Fibroblast of skin of left biceps (primary cell): ENCODE measurements at regions not wholly inside any gene's neighbourhood (a gene's known extent, or its start where the extent isn't known, plus 50 kb on each side); places are given as distances from the start of the nearest gene placed in this dataset.

Source experiments
- DNase-seq, 2 experiments: peaks; one replicate each; pipeline ENCODE4 v3.0.0-alpha.2; 2013; ENCODE audit warnings: low read depth in 2 of 2

DNA sequence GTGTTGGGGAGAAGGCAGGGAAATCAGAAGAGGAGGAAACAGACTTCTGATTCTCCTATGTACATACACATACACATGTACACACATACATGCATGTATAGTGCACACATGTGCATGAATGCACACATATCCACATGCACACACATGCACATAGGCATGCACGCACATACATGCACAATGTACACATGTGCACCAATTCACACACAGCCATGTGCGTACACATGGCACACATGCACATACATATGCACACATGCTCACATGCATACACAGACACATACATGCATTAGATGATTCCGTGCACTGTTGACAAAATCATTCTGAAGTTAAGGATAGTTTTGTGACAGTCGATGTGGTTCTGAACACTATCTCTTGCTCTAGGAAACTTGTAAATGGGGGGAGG lies 214.0 kb upstream of the CDH13 start:
- DNase-seq = no peak

GRCh38 chr16:82405736-82406135 lies 221.0 kb upstream of the CDH13 start:
- DNase-seq = no peak

GRCh38 chr16:82404586-82405315 lies 222.0 kb upstream of the CDH13 start:
- DNase-seq = no peak

DNA sequence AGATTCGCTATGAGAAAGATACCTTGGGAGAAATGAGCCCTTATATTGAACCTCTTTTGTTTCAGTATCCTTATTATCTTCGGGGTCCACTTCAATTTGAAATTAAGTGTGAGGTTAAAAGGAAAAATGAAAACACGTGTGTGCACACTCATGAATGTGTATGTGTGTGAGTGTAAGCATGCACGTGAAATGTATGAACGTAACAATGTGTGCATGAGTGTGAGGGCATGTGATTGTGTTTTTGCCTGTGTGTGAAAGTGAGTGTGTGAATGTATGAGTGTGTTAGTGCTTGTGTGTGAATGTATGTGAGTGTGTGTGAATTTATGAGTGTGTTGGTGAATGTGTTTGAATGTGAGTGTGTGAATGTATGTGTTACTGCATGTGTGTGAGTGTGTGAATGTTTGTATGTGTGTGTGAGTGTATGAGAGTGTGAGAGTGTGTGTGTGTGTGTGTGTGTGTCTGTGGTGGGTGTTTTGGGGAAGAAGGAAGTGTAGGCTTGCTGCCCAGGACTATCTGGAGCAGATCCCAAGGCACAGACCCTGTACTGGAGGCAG lies 224.0 kb upstream of the CDH13 start:
- no peak for DNase-seq

GRCh38 chr16:82400046-82400445 lies 226.7 kb upstream of the CDH13 start:
- DNase-seq = no peak

DNA sequence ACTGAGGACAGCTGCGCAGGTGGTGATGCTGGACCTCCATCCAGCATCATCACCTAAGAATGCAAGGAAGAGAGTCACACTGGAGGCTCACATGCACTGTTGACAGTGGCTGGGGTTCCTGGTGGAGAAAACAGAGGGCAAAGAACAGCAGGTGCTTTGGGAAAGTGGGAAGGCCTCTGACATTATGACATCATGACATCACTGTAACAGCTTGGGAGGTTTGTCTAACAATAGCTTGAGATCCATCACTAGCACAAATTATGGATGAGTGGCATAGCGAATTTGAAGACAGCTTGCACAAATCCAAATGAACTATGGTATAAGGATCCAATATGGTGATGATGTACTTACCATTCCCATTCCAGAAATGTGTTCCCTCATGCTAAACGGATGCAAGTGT lies 226.5 kb upstream of the MPHOSPH6 start:
- no peak for DNase-seq

DNA sequence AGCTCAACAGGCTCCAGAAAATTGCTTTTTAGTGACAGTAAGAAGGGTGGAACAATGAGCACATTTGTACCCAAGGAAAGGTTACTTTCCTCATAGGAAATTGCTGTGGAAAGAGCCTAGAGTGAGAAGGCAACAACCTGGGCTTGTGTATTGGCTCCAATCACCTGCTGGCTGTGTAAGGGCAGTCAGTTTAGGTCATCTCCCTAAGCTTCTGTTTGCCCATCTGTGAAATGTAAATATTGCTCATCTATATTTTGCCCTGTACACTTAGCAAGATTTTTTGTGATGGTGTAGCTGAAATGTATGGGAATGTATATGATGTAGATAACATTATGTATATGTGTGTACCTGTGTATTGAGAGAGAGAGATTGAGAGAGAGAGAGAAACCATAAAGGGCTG lies 225.2 kb upstream of the MPHOSPH6 start:
- no peak for DNase-seq

DNA sequence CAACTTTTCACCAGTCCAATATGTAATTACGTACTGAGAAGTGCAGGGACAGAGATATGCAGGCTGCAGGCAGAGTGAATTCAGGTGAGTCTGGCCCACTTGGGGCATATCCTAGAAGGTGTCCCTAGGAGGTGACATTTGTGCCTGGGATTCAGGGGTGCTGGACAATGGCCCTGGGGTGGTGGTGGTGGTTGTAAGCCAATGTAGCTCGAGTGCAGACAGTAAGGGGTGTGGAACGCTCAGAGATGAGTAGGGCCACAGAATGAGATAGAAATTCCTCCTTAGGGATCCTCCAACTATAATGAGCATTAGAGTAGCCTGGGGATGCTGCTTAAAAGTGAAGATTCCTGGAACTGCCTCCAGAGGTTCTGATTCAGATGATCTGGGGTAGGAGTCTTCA lies 221.7 kb upstream of the MPHOSPH6 start:
- no peak for DNase-seq

DNA sequence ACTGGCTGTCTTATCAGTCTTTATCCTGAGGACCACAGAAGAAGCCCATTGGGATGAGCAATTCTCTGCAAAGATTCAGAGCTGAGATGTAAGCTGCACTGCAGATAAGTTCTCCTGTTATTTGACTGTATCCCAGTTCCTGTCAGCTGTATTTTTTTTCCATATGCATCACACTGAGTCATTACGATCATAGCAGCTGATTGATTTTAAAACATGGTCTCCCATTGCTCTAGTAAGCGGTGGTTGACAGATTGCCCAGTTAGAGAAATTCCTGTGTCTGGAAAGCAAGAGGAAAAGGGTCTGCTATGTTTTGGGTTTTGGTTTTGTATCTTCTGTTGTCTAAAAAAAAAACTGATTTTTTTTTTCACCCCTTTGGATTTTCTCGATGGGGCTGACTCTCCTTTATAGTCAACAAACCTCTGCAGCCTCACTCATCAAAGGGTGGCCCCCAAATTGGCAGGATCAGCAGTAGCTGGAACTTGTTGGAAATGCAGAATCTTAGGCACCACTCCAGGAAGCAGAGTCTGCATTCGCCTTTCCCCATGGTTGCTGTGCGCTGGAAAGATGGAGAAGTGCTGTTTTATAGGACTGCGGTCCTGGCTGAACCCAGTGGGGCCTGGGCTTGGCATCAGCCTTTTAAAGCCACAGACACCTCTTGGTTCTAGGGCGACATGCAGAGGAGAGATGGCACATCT lies 220.1 kb upstream of the MPHOSPH6 start:
- DNase-seq = no peak

- no peak for DNase-seq
These were observed 216.7 kb upstream of the MPHOSPH6 start for GRCh38 chr16:82386761-82387160.

- no peak for DNase-seq
These were observed 214.9 kb upstream of the MPHOSPH6 start for GRCh38 chr16:82384949-82385348.

DNA sequence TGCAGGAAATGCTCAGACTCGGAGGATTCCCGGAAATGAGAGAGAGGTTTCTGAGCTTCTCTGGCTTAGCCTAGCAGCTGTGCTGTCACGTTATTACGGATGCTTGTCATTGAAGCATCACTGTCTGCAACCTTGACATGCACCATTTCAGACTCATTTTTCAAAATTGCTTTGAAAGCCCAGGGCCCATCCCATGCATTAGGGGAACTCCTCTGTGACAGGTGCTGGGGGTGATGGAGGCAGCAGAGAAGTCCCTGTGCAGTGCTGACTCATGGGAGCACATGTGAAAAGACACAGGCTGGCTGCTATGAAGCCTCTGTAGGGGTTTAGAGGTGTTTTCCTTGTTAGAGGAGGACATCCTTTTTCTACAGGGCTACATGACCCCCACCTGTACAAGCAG lies 214.0 kb upstream of the MPHOSPH6 start:
- no peak for DNase-seq

DNA sequence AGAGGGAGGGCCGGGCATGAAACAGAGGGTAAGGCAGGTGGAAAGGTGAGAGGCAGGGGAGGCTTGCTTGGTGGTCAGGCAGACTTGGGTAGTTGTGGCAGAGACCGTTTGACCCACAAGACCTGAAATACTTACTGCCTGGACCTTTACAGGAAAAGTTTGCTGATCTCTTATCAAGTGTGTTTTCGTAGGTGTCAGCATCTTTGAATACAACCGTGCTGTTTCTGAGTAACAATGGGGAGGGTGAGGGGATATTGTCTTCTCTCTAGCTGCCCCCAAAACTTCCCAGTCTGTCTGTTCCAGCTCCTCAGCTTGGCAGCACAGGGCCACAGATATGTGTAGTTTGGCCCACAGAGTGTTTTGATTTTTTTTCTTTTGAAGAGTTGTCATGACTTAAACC lies 212.5 kb upstream of the MPHOSPH6 start:
- DNase-seq = no peak

DNA sequence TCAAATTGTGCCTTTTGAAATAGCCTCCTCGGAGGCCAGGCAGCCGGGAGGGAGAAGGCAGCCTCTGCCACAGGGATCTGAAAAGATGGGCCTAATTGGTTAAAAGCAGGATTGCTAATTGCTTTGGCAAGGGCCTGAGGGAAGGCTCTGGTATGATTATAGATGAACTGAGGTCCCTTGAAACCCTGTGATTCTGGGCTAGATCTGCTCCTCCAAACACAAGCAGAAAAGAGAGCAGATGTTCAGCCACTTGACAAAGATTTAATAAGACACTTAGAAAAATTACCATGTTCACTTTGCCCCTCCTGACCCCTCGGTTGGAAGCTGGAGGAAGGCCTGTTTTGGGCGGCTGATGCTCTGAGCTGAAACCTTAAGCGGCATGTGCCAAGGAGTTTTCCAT lies 209.5 kb upstream of the MPHOSPH6 start:
- no peak for DNase-seq

DNA sequence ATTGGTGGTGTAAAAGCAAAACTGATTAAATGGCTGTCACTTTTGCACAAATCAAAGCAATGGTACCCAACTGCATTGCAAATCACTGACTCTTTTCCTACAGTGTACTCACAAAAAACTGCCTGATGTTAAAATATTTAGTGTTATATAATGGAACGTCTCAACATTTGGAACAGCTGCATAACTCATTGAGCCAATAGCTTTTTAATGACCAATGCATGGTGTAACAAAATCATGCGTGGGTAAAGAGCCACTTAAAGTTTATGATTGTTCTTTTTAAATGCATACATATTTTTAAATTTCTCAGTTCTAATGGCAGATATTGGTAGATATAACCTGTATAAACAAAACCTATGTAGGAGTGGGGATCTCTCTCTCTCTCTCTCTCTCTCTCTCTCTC lies 204.0 kb upstream of the MPHOSPH6 start:
- no peak for DNase-seq

GRCh38 chr16:82370282-82370681 lies 200.3 kb upstream of the MPHOSPH6 start:
- no peak for DNase-seq

DNA sequence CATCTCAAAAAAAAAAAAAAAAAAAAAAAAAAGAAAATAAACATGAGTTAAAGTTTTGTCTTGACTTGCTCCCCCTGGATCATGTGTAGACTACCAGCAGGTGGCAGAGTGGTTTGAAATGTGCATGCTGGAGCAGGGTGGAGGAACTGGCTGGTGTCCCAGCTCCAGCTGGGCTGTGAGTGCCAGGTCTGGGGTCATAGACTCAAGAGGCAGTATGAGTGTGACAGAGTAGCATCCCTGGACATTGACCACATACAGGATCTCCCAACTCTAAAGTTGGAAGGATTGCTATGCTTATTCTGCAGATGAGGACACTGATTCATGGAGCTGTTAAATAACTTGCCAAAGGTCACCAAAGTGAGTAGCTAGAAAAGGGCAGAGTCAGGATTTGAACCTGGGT lies 198.0 kb upstream of the MPHOSPH6 start:
- no peak for DNase-seq

DNA sequence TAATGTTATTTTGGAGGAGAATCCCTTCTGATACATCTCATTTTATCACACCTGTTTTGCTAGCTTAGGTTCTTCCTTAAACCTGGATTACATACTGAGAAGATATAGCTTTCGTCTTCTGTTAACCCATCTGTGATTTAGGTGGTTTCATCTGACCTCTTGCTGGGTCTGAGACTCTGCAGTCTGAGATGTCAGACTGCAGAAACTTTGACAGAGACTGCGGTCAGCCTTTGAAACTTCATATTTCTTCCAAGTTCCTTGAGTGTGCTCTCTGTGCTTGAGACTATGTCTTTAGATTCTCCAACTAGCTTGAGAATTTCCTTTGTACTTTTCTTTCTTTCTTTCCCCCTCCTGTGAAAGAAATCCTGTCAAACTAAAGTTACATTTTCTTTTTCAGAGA lies 196.4 kb upstream of the MPHOSPH6 start:
- no peak for DNase-seq

DNA sequence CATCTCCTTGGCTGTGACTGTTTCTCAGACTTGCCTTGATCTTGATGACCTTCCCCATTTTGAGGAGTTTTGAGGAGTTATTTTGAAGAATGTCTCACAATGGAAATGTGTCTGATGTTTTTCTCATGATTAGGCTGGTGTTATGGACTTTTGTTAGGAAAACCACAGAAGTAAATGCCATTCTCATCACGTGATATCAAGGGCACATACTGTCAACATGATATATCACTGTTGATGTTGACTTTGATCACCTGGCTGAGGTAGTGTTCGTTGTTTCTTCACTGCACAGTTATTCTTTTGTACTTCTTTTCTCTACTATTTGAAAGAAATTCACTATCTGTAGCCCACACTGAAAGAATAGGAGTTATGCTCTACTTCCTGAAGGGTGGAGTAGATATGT lies 194.7 kb upstream of the MPHOSPH6 start:
- DNase-seq = no peak

- no peak for DNase-seq
These were observed 193.2 kb upstream of the MPHOSPH6 start for GRCh38 chr16:82363026-82363816.

DNA sequence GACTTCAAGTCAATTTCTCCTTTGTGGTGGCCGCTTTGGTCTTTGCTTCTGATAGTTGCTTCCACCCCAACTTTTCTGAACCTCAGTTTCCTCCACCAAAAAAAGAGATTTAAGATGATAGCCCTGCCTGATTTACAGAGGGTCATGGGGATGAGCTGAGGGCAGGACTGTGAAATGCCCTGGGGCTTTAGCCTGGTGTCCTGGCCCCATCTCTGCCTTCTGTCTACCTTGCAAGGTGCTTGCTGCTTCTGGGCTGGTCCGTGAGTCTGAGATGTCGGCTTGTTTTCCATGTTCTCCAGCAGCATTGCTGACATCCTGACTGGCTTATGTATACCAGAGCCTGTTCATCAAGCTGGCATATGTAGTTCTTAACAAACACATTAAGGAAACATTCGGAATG lies 191.9 kb upstream of the MPHOSPH6 start:
- DNase-seq = no peak

GRCh38 chr16:82360024-82360783 lies 190.2 kb upstream of the MPHOSPH6 start:
- DNase-seq = no peak
